ENCODE measurements at regions not wholly inside any gene's neighbourhood (a gene's known extent, or its start where the extent isn't known, plus 50 kb on each side); places are given as distances from the start of the nearest gene placed in this dataset.

GRCh38 chr1:182192966-182193365 lies 131.5 kb upstream of the ZNF648 start:
- Histone ChIP-seq H3K4me3 (ENCODE audit: low read length) (no peak overlapping the region), H3K27ac (ENCODE audit: low read depth, low read length) (no peak overlapping the region), H3K9ac (ENCODE audit: low read length) (no peak overlapping the region), H3K4me1 (ENCODE audit: control insufficient read depth, insufficient read depth, low read length) (peaks cover 3% of the 10 kb centered on the region), H3K27me3 (ENCODE audit: control insufficient read depth, insufficient read depth, low read length) (no peaks in the 10 kb centered on the region), H3K36me3 (ENCODE audit: control insufficient read depth, insufficient read depth, low read length) (no peaks in the 10 kb centered on the region)

GRCh38 chr1:182192215-182192614 lies 130.7 kb upstream of the ZNF648 start:
- Histone ChIP-seq H3K4me1 (ENCODE audit: control insufficient read depth, insufficient read depth, low read length) (peaks cover 3% of the 10 kb centered on the region), H3K27ac (ENCODE audit: low read depth, low read length) (no peak overlapping the region)

GRCh38 chr1:182191381-182192115 lies 130.0 kb upstream of the ZNF648 start:
- H3K27me3 ChIP-seq (ENCODE audit: control insufficient read depth, insufficient read depth, low read length), result no peaks in the 10 kb centered on the region
- H3K4me1 ChIP-seq (ENCODE audit: control insufficient read depth, insufficient read depth, low read length), result peaks cover 3% of the 10 kb centered on the region
- H3K9ac ChIP-seq (ENCODE audit: low read length), result no peak overlapping the region
- no peak overlapping the region for H3K27ac ChIP-seq (ENCODE audit: low read depth, low read length)
- H3K36me3 ChIP-seq (ENCODE audit: control insufficient read depth, insufficient read depth, low read length), result no peaks in the 10 kb centered on the region
- no peak overlapping the region for H3K4me3 ChIP-seq (ENCODE audit: low read length)

More at GRCh38 chr1:182192215-182192614, 130.7 kb upstream of the ZNF648 start:
- H3K9ac ChIP-seq (ENCODE audit: low read length), result no peak overlapping the region
- no peaks in the 10 kb centered on the region for H3K27me3 ChIP-seq (ENCODE audit: control insufficient read depth, insufficient read depth, low read length)
- H3K4me3 ChIP-seq (ENCODE audit: low read length), result no peak overlapping the region
- no peaks in the 10 kb centered on the region for H3K36me3 ChIP-seq (ENCODE audit: control insufficient read depth, insufficient read depth, low read length)

DNA sequence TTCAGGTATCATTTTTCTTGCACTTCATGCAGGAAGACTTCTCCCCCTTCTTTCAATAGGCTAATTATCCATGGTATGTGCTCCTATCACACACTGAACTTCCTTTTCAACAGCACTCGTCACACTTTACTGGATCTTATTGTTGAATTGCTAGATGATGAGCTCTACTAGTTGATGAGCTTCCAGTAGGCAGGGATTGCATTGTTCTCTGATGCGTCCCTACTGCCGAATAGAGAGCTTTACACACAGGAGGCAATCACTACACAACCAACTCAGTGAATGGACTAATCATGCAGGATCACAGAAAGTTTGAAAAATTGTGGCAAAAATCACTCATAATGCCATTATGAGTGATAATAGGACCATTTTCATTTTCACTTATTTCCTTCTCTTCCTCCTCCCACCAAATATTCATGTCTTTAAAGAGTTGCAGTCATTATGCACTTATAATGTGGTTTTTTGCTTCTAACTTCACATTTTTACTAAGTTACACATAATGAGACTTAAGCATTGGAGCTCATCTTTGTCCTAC lies 128.1 kb upstream of the ZNF648 start:
- Histone ChIP-seq H3K27ac (ENCODE audit: low read depth, low read length) (no peak overlapping the region), H3K27me3 (ENCODE audit: control insufficient read depth, insufficient read depth, low read length) (no peaks in the 10 kb centered on the region), H3K4me1 (ENCODE audit: control insufficient read depth, insufficient read depth, low read length) (peaks cover 3% of the 10 kb centered on the region), H3K36me3 (ENCODE audit: control insufficient read depth, insufficient read depth, low read length) (no peaks in the 10 kb centered on the region), H3K4me3 (ENCODE audit: low read length) (no peak overlapping the region), H3K9ac (ENCODE audit: low read length) (no peak overlapping the region)

- Histone ChIP-seq H3K9ac (ENCODE audit: low read length) (no peak overlapping the region), H3K36me3 (ENCODE audit: control insufficient read depth, insufficient read depth, low read length) (no peaks in the 10 kb centered on the region), H3K4me3 (ENCODE audit: low read length) (no peak overlapping the region), H3K4me1 (ENCODE audit: control insufficient read depth, insufficient read depth, low read length) (no peaks in the 10 kb centered on the region), H3K27me3 (ENCODE audit: control insufficient read depth, insufficient read depth, low read length) (no peaks in the 10 kb centered on the region), H3K27ac (ENCODE audit: low read depth, low read length) (no peak overlapping the region)
Observed at GRCh38 chr1:182186757-182187146, 125.2 kb upstream of the ZNF648 start.

GRCh38 chr1:182185842-182186756 lies 124.6 kb upstream of the ZNF648 start:
- no peak overlapping the region for H3K9ac ChIP-seq (ENCODE audit: low read length)
- H3K4me1 ChIP-seq (ENCODE audit: control insufficient read depth, insufficient read depth, low read length), result no peaks in the 10 kb centered on the region
- H3K27ac ChIP-seq (ENCODE audit: low read depth, low read length), result no peak overlapping the region

DNA sequence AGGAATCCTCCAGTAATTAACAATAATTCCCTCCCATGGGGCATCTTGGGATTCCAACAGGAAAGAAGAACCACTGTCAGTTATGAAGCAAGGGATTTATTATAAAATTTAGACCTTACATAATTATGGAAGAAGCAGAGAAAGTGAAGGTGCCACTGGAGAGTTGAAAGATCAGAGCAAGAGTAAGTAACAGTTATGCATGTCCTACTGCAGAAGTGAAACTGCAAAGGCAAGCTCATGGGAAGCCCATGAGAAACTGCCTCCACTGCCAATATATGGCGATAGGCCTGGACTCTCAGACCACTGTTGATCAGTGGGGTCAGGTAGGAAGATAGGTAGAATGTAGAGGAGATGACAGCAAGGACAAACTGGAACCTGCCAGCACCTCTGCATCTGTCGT lies 123.6 kb upstream of the ZNF648 start:
- H3K27me3 ChIP-seq (ENCODE audit: control insufficient read depth, insufficient read depth, low read length), result no peaks in the 10 kb centered on the region
- H3K27ac ChIP-seq (ENCODE audit: low read depth, low read length), result no peak overlapping the region
- no peak overlapping the region for H3K9ac ChIP-seq (ENCODE audit: low read length)
- no peaks in the 10 kb centered on the region for H3K36me3 ChIP-seq (ENCODE audit: control insufficient read depth, insufficient read depth, low read length)
- H3K4me1 ChIP-seq (ENCODE audit: control insufficient read depth, insufficient read depth, low read length), result no peaks in the 10 kb centered on the region
- no peak overlapping the region for H3K4me3 ChIP-seq (ENCODE audit: low read length)

More at GRCh38 chr1:182185842-182186756, 124.6 kb upstream of the ZNF648 start:
- Histone ChIP-seq H3K4me3 (ENCODE audit: low read length) (no peak overlapping the region), H3K36me3 (ENCODE audit: control insufficient read depth, insufficient read depth, low read length) (no peaks in the 10 kb centered on the region), H3K27me3 (ENCODE audit: control insufficient read depth, insufficient read depth, low read length) (no peaks in the 10 kb centered on the region)

DNA sequence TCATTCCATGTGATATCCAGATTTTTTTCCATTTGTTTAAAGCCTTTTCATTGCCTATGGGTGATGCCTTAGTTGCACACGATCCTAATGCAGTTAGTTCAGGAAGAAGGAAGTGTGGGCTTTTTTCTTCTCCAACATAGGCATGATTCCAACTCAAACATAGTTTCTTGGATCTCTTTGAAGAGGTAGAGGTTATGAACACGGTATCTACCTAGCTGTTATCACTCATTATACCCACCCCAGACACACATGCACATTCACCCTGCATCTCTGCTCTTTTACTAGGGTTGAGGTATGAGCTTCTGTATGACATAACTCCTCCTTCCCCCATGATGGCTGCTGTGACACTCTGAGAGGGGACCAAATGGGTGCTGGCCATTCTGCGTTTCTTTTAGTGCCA lies 122.1 kb upstream of the ZNF648 start:
- Histone ChIP-seq H3K9ac (ENCODE audit: low read length) (no peak overlapping the region), H3K4me1 (ENCODE audit: control insufficient read depth, insufficient read depth, low read length) (no peaks in the 10 kb centered on the region), H3K27ac (ENCODE audit: low read depth, low read length) (no peak overlapping the region)

DNA sequence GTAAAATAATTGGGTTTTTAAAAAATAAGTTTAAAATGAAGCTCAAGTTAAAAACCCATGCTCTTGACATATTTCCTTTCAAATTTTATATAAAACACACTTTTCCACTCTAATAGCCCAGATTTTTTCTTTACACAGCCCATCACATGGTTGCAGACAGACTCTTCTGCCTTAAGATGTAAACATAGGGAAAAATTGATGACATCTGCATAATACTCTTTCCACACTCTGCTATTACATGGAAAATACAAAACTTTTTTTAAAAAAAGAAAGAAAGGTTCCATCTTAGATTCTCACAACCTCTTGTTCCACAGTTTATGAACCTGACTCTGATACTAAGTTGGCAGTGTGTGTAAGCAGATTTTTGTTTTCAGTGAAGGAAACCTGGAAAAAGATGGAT lies 120.8 kb upstream of the ZNF648 start:
- H3K27ac ChIP-seq (ENCODE audit: low read depth, low read length), result no peak overlapping the region

More for the DNA sequence above, 122.1 kb upstream of the ZNF648 start:
- H3K27me3 ChIP-seq (ENCODE audit: control insufficient read depth, insufficient read depth, low read length), result no peaks in the 10 kb centered on the region
- H3K4me3 ChIP-seq (ENCODE audit: low read length), result no peak overlapping the region
- H3K36me3 ChIP-seq (ENCODE audit: control insufficient read depth, insufficient read depth, low read length), result no peaks in the 10 kb centered on the region

DNA sequence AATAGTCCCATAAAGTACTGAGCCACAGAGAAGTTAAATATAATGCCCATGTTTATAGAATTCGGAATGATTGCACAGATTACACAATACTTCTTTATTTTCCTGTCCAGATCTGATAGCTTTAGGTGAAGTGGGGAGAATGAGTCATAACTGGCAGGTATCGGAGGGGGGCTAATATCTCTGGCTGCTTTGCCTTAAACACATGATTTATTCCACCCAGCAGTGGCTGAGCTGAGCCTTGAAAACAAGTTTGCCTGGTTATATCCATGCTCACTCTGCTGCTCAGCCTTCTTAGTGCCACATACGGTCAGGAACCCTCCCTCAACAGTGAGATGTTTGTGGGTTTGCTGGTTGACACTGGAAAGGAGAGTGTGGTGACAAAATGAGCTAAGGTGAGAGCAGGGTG lies 119.7 kb upstream of the ZNF648 start:
- Histone ChIP-seq H3K4me3 (ENCODE audit: low read length) (no peak overlapping the region), H3K9ac (ENCODE audit: low read length) (no peak overlapping the region), H3K36me3 (ENCODE audit: control insufficient read depth, insufficient read depth, low read length) (no peaks in the 10 kb centered on the region), H3K27ac (ENCODE audit: low read depth, low read length) (no peak overlapping the region), H3K27me3 (ENCODE audit: control insufficient read depth, insufficient read depth, low read length) (no peaks in the 10 kb centered on the region), H3K4me1 (ENCODE audit: control insufficient read depth, insufficient read depth, low read length) (no peaks in the 10 kb centered on the region)

More for the DNA sequence above, 120.8 kb upstream of the ZNF648 start:
- Histone ChIP-seq H3K36me3 (ENCODE audit: control insufficient read depth, insufficient read depth, low read length) (no peaks in the 10 kb centered on the region), H3K4me1 (ENCODE audit: control insufficient read depth, insufficient read depth, low read length) (no peaks in the 10 kb centered on the region), H3K4me3 (ENCODE audit: low read length) (no peak overlapping the region), H3K27me3 (ENCODE audit: control insufficient read depth, insufficient read depth, low read length) (no peaks in the 10 kb centered on the region), H3K9ac (ENCODE audit: low read length) (no peak overlapping the region)

- Histone ChIP-seq H3K4me1 (ENCODE audit: control insufficient read depth, insufficient read depth, low read length) (no peaks in the 10 kb centered on the region), H3K9ac (ENCODE audit: low read length) (no peak overlapping the region), H3K27me3 (ENCODE audit: control insufficient read depth, insufficient read depth, low read length) (no peaks in the 10 kb centered on the region), H3K27ac (ENCODE audit: low read depth, low read length) (no peak overlapping the region), H3K4me3 (ENCODE audit: low read length) (no peak overlapping the region), H3K36me3 (ENCODE audit: control insufficient read depth, insufficient read depth, low read length) (no peaks in the 10 kb centered on the region)
Observed at GRCh38 chr1:182175361-182175931, 113.9 kb upstream of the ZNF648 start.

DNA sequence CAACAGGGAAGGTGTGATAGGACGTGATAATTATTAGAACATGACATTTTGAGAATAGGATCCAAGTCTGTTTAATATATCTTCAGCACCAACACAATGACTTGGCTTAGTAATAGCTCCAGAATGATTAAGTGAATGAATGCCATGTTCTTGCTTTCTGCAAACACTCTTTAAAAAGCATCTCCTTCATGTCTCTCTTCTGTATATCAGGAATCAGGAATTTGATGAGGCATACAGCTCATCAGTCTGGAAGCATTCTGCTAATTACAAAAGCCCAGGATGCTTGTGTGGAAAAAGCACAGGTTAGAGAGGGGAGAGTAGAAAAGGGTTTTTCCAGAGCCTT lies 113.0 kb upstream of the ZNF648 start:
- Histone ChIP-seq H3K9ac (ENCODE audit: low read length) (no peak overlapping the region), H3K27me3 (ENCODE audit: control insufficient read depth, insufficient read depth, low read length) (no peaks in the 10 kb centered on the region), H3K27ac (ENCODE audit: low read depth, low read length) (no peak overlapping the region)

More for the DNA sequence above, 113.0 kb upstream of the ZNF648 start:
- H3K4me1 ChIP-seq (ENCODE audit: control insufficient read depth, insufficient read depth, low read length), result no peaks in the 10 kb centered on the region
- no peak overlapping the region for H3K4me3 ChIP-seq (ENCODE audit: low read length)
- no peaks in the 10 kb centered on the region for H3K36me3 ChIP-seq (ENCODE audit: control insufficient read depth, insufficient read depth, low read length)
